ENCODE measurements at regions not wholly inside any gene's neighbourhood (a gene's known extent, or its start where the extent isn't known, plus 50 kb on each side); places are given as distances from the start of the nearest gene placed in this dataset.

DNA sequence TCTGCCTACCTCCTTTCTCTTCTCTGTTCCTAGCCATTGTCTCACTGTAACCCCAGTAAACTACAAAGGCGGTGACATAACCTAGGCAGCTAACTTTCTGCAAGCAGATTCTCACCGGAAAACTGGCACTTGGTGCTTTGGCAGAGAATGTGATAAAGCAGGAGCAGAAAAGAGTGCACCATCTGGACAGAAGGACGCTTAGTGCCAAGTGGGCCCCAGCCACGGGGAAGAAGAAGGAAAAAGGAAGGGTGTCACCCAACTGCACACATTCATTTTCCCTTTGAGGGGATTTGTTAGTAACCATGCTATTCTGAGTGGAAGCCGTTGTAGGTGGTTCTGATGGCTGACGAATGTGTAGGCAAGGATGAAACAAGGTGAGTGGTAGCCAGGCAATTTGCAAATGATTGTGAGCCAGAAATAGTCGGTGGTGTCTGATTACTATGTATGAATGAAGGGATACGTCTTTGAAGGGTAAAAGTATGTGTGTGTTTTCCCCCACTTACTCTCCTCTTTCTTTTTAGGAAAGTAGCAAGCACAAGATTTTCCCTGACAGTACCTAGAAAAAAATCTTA is 148.3 kb upstream of the STXBP5 start:
- DNase-seq: no peak
- Histone ChIP-seq H3K4me3 (ENCODE audit: low read length in 3 of 3) (no peak overlapping the region), H3K4me1 (ENCODE audit: control insufficient read depth in 2 of 3, insufficient read depth in 2 of 3, low read depth in 1 of 3, low read length in 3 of 3) (peaks cover 0 to 3% (median 0%) of the 10 kb centered on the region in 3 donors), H3K9me3 (ENCODE audit: control insufficient read depth in 2 of 3, insufficient read depth in 1 of 3, low read length in 3 of 3) (no peaks in the 10 kb centered on the region), H3K27me3 (ENCODE audit: control insufficient read depth, insufficient read depth, low read length) (no peaks in the 10 kb centered on the region), H3K36me3 (ENCODE audit: control insufficient read depth in 2 of 3, insufficient read depth in 3 of 3, low read length in 3 of 3) (no peaks in the 10 kb centered on the region), H3K9ac (ENCODE audit: low read length in 3 of 3) (no peak overlapping the region), H3K27ac (ENCODE audit: low read depth in 2 of 2, low read length in 2 of 2) (no peak overlapping the region)
- TF ChIP-seq CTCF (IDR thresholded peaks at IDR 0.05; ENCODE audit: borderline replicate concordance, extremely low read depth, insufficient read depth): no peak
- FAIRE-seq: no peak
- intact Hi-C loops (cut with DNase I): no loop called here

GRCh38 chr6:147057188-147057587 is 147.0 kb upstream of the STXBP5 start:
- Histone ChIP-seq H3K27me3 (ENCODE audit: control insufficient read depth, insufficient read depth, low read length) (no peaks in the 10 kb centered on the region), H3K9ac (ENCODE audit: low read length in 3 of 3) (no peak overlapping the region), H3K4me3 (ENCODE audit: low read length in 3 of 3) (no peak overlapping the region), H3K36me3 (ENCODE audit: control insufficient read depth in 2 of 3, insufficient read depth in 3 of 3, low read length in 3 of 3) (no peaks in the 10 kb centered on the region), H3K27ac (ENCODE audit: low read depth in 2 of 2, low read length in 2 of 2) (no peak overlapping the region), H3K9me3 (ENCODE audit: control insufficient read depth in 2 of 3, insufficient read depth in 1 of 3, low read length in 3 of 3) (no peaks in the 10 kb centered on the region), H3K4me1 (ENCODE audit: control insufficient read depth in 2 of 3, insufficient read depth in 2 of 3, low read depth in 1 of 3, low read length in 3 of 3) (peaks cover 0 to 3% (median 0%) of the 10 kb centered on the region in 3 donors)
- no peak for FAIRE-seq
- TF ChIP-seq CTCF (IDR thresholded peaks at IDR 0.05; ENCODE audit: borderline replicate concordance, extremely low read depth, insufficient read depth): no peak
- intact Hi-C loops (cut with DNase I): no loop called here
- no peak for DNase-seq

DNA sequence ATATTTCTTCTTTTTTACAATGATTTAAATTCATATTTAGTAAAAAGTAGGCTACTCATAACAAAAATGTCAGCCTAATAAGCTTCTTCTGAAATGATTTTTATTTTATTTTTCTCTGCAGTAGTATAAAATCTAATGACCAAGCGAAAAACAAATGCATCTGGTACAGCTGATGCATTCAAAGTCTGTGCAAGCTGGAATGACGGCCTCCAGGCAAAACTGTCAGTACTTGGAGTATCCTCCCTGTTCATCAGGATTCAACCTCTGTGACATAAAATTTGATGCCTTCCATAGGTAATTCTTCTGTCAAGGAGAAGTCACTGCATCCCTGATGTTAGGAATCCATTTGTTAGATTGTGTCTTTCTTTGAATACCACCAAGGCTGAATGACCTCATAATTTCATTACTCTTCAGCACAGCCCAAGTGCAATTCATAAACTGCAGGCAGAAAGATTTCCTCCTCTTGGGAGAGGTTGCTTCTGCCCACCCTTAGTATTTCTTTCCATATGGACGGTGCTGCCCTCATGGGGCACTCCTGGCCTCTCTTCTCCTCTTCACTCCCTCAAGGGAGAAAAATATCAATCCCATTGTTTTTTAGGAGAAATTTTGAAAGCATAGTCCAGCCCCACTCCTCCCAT is 146.4 kb upstream of the STXBP5 start:
- Histone ChIP-seq H3K4me1 (ENCODE audit: control insufficient read depth in 2 of 3, insufficient read depth in 2 of 3, low read depth in 1 of 3, low read length in 3 of 3) (peaks cover 0 to 3% (median 0%) of the 10 kb centered on the region in 3 donors), H3K9ac (ENCODE audit: low read length in 3 of 3) (no peak overlapping the region), H3K27ac (ENCODE audit: low read depth in 2 of 2, low read length in 2 of 2) (no peak overlapping the region), H3K9me3 (ENCODE audit: control insufficient read depth in 2 of 3, insufficient read depth in 1 of 3, low read length in 3 of 3) (no peaks in the 10 kb centered on the region), H3K36me3 (ENCODE audit: control insufficient read depth in 2 of 3, insufficient read depth in 3 of 3, low read length in 3 of 3) (no peaks in the 10 kb centered on the region), H3K4me3 (ENCODE audit: low read length in 3 of 3) (no peak overlapping the region), H3K27me3 (ENCODE audit: control insufficient read depth, insufficient read depth, low read length) (no peaks in the 10 kb centered on the region)
- intact Hi-C loops (cut with DNase I): no loop called here
- FAIRE-seq (no peak), DNase-seq (no peak)
- TF ChIP-seq CTCF (IDR thresholded peaks at IDR 0.05; ENCODE audit: borderline replicate concordance, extremely low read depth, insufficient read depth): no peak
